Esophagus muscularis mucosa (tissue), 4 donors: ENCODE measurements at regions not wholly inside any gene's neighbourhood (a gene's known extent, or its start where the extent isn't known, plus 50 kb on each side); places are given as distances from the start of the nearest gene placed in this dataset.

Experiments used
- DNase-seq: peaks from one replicate; pipeline ENCODE4 v3.0.0-alpha.2; 2017; ENCODE audit errors: extremely low spot score
- H3K27ac ChIP-seq, 4 donors: fragments of 200-600 bp; sonication (generic); replicated peaks in 1 of 4; 1 replicate in 3 of 4; 2 replicates in 1 of 4; pipeline ENCODE4 v1.5.1; 2016 to 2019; ENCODE audit warnings: mild to moderate bottlenecking in 1 of 4
- H3K27me3 ChIP-seq, 4 donors: fragments of 200-600 bp; sonication (generic); one replicate each; pipeline versions ENCODE4 v1.5.1 to v1.6.0; 2016 to 2019
- H3K36me3 ChIP-seq, 4 donors: fragments of 200-600 bp; sonication (generic); one replicate each; pipeline ENCODE4 v1.5.1; 2016 to 2019
- H3K4me1 ChIP-seq, 4 donors: fragments of 200-600 bp; sonication (generic); one replicate each; pipeline ENCODE4 v1.5.1; 2016 to 2019
- H3K4me3 ChIP-seq, 4 donors: fragments of 200-600 bp; sonication (generic); 1 replicate in 2 of 4; 2 replicates in 2 of 4; pipeline ENCODE4 v1.5.1; 2016 to 2019; ENCODE audit warnings: mild to moderate bottlenecking in 4 of 4, moderate library complexity in 1 of 4
- H3K9me3 ChIP-seq, 4 donors: fragments of 200-600 bp; sonication (generic); 1 replicate in 3 of 4; 2 replicates in 1 of 4; pipeline ENCODE4 v1.5.1; 2016 to 2019
- EP300 ChIP-seq: sonication (generic); formaldehyde crosslinking; IDR thresholded peaks from one replicate; pipeline ENCODE4 v1.6.1; 2017; ENCODE audit warnings: antibody characterized with exemption
- POLR2A ChIP-seq: fragments of 450-650 bp; IDR thresholded peaks from one replicate; pipeline ENCODE4 v1.6.1; 2017; ENCODE audit warnings: antibody characterized with exemption, moderate library complexity, mild to moderate bottlenecking, low read depth
- POLR2AphosphoS5 ChIP-seq, 2 donors: sonication (generic); formaldehyde crosslinking; IDR thresholded peaks; one replicate each; pipeline ENCODE4 v1.6.1; 2017; ENCODE audit warnings: antibody characterized with exemption in 2 of 2
- WGBS: methylation state at CpG from one replicate; pipeline ENCODE4 v1.1.5; 2018; 5-methylcytosine and 5-hydroxymethylcytosine counted together
- intact Hi-C: fragments of 100-400 bp; cut with DNase I; formaldehyde crosslinking; loops from one replicate; pipeline ENCODE4 v1.15.1; 2023
- TF ChIP-seq, protein P1 (sequence below), 3 experiments: fragments of 200-600 bp in 2 of 3; fragments of 450-650 bp in 1 of 3; sonication (generic) in 2 of 3; IDR thresholded peaks; one replicate each; pipeline ENCODE4 v1.5.1; 2017 to 2019; ENCODE audit warnings: antibody characterized with exemption in 3 of 3, mild to moderate bottlenecking in 2 of 3, moderate library complexity in 1 of 3

DNA sequence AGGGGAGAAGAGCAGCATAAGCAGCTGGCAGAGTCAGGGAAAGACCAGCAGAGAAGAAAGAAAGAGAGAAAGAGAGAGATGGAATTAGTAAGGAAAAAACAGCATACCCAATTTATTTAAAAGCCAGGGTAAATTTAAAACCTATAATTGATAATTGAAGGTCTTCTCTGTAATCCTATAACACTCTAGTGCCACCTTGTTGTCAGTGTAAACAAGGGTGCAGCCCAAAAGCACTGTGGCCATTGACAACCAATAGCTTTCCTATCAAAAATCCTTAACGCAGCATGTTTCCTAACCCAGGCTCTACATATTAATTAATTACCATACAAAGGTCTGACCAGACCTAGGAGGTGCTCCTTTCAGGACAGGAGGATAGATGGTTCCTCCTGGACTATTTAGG is 447.2 kb upstream of the HSFY2 start:
- H3K27me3 ChIP-seq, result no peaks in the 10 kb centered on the region
- WGBS, result no CpG with 5 or more reads among the region's 1 CpG
- TF ChIP-seq POLR2A, result no peak
- TF ChIP-seq, protein P1, sequence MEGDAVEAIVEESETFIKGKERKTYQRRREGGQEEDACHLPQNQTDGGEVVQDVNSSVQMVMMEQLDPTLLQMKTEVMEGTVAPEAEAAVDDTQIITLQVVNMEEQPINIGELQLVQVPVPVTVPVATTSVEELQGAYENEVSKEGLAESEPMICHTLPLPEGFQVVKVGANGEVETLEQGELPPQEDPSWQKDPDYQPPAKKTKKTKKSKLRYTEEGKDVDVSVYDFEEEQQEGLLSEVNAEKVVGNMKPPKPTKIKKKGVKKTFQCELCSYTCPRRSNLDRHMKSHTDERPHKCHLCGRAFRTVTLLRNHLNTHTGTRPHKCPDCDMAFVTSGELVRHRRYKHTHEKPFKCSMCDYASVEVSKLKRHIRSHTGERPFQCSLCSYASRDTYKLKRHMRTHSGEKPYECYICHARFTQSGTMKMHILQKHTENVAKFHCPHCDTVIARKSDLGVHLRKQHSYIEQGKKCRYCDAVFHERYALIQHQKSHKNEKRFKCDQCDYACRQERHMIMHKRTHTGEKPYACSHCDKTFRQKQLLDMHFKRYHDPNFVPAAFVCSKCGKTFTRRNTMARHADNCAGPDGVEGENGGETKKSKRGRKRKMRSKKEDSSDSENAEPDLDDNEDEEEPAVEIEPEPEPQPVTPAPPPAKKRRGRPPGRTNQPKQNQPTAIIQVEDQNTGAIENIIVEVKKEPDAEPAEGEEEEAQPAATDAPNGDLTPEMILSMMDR (IDR thresholded peaks at IDR 0.05), result peak in 1 of 3 experiments; percentile 3
- intact Hi-C loops, result no loop called here
- no peak overlapping the region for H3K4me3 ChIP-seq
- no peaks in the 10 kb centered on the region for H3K9me3 ChIP-seq
- no peak overlapping the region for H3K27ac ChIP-seq
- no peaks in the 10 kb centered on the region for H3K4me1 ChIP-seq
- H3K36me3 ChIP-seq, result no peaks in the 10 kb centered on the region
- no peak for DNase-seq

DNA sequence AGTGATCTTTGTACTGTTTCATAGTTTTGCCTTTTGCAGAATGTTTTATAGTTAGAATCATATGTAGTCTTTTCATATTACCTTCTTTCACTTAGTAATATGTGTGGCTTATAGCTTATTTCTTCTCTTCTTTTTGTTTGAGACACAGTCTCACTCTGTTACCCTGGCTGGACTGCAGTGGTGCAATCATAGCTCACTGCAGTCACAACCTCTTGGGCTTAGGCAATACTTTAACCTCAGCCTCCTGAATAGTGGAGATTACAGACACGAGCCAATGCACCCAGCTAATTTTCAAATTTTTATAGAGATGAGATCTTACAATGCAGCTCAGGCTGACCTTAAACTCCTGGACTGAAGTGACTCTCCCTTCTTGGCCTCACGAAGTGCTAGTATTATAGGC is 435.4 kb upstream of the HSFY2 start:
- WGBS, result no CpG with 5 or more reads among the region's 2 CpGs
- no peak for DNase-seq
- H3K36me3 ChIP-seq, result no peaks in the 10 kb centered on the region
- H3K4me1 ChIP-seq, result no peaks in the 10 kb centered on the region
- no peaks in the 10 kb centered on the region for H3K27me3 ChIP-seq
- intact Hi-C loops, result no loop called here
- H3K27ac ChIP-seq, result no peak overlapping the region
- no peak overlapping the region for H3K4me3 ChIP-seq
- no peaks in the 10 kb centered on the region for H3K9me3 ChIP-seq
- TF ChIP-seq, protein P1 (IDR thresholded peaks at IDR 0.05), result no peak
- TF ChIP-seq POLR2AphosphoS5 (IDR thresholded peaks at IDR 0.05) (no peak), EP300 (no peak), POLR2A (no peak)

DNA sequence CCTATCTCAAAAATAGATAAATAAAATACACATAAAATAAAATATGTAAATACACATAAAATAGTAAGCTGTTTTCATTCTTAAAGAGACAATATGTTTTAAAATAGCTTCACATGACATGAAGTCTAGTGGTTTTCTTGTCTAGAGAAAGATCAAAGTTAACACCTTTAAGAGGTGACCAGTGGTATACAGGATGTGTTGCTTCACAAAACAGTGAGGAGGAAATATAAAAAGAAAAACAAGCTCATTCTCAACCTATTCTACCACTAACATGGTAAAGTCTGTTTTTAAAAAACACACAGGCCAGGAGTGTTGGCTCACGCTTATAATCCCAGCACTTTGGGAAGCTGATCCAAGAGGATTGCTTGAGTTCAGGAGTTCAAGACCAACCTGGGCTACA is 433.5 kb upstream of the HSFY2 start:
- no peak for DNase-seq
- H3K27ac ChIP-seq, result no peak overlapping the region
- WGBS, result no CpG with 5 or more reads among the region's 1 CpG
- H3K4me3 ChIP-seq, result no peak overlapping the region
- intact Hi-C loops, result no loop called here
- no peak for TF ChIP-seq POLR2A
- TF ChIP-seq, protein P1 (IDR thresholded peaks at IDR 0.05), result no peak
- H3K4me1 ChIP-seq, result no peaks in the 10 kb centered on the region
- no peaks in the 10 kb centered on the region for H3K27me3 ChIP-seq
- H3K9me3 ChIP-seq, result no peaks in the 10 kb centered on the region
- H3K36me3 ChIP-seq, result no peaks in the 10 kb centered on the region

DNA sequence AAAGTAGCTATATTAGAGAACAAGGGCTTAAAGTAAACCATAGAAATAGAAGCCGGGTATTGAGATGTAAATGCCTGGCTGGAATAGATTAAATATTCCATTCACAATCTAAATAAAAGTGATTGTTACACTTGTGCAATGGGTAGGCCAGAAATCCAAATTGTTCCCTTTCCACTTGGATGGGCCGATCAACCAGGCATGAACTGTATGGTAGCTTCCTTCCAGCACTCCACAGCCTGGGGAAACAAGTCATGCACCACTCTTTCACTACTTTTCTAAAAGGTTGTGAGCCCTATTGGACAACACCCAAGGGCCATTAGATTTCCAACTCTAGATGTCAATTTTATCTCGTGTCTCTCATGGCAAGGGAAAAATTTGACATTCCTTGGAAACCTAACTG is 407.3 kb upstream of the HSFY2 start:
- no CpG with 5 or more reads among the region's 3 CpGs for WGBS
- Histone ChIP-seq H3K27me3 (no peaks in the 10 kb centered on the region), H3K4me1 (no peaks in the 10 kb centered on the region), H3K4me3 (no peak overlapping the region), H3K27ac (no peak overlapping the region), H3K9me3 (peaks cover 0 to 12% (median 0%) of the 10 kb centered on the region in 4 donors), H3K36me3 (no peaks in the 10 kb centered on the region)
- TF ChIP-seq, protein P1 (IDR thresholded peaks at IDR 0.05), result no peak
- no peak for TF ChIP-seq POLR2AphosphoS5 (IDR thresholded peaks at IDR 0.05)
- TF ChIP-seq POLR2A, result no peak
- no peak for TF ChIP-seq EP300
- intact Hi-C loops, result no loop called here
- DNase-seq, result no peak

DNA sequence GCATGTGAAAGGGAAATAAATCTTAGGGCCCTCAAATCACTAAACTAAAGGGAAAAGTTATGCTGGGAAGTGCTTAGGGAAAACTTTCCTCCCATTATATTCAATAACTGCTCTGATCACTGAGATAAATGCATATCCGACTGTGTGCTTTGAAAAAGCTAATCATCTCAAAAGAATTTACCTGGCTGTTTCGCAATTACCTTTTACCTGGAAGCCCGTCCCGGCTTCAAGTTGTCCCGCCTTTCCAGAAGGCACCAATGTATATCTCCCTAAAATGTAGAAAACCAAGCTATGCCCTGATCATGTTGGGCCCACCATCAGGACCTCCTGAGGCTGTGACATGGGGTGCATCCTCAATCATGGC is 394.6 kb upstream of the HSFY2 start:
- no peak overlapping the region for H3K4me3 ChIP-seq
- no CpG with 5 or more reads among the region's 5 CpGs for WGBS
- no peak overlapping the region for H3K27ac ChIP-seq
- no peaks in the 10 kb centered on the region for H3K36me3 ChIP-seq
- no peaks in the 10 kb centered on the region for H3K9me3 ChIP-seq
- DNase-seq, result no peak
- H3K27me3 ChIP-seq, result no peaks in the 10 kb centered on the region
- no peak for TF ChIP-seq POLR2AphosphoS5 (IDR thresholded peaks at IDR 0.05)
- TF ChIP-seq, protein P1 (IDR thresholded peaks at IDR 0.05), result no peak
- TF ChIP-seq EP300, result no peak
- TF ChIP-seq POLR2A, result no peak
- intact Hi-C loops, result no loop called here
- no peaks in the 10 kb centered on the region for H3K4me1 ChIP-seq
